ENCODE measurements at regions not wholly inside any gene's neighbourhood (a gene's known extent, or its start where the extent isn't known, plus 50 kb on each side); places are given as distances from the start of the nearest gene placed in this dataset.

DNA sequence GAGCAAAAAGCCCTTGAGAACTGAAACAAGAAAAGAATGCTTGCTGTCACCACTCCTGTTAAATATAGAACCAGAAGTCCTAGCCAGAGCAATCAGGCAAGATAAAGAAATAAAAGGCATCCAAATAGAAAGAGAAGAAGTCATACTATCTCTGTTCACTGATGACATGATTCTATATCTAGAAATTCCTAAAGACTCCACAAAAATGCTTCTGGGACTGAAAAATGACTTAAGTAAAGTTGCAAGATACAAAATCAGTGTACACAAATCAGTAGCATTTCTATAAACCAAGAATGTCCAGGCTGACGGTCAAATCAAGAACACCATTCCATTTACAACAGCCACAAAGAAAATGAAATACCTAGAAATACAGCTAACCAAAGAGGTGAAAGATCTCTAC, 552.7 kb upstream of the SLIT2 start:
- no peak for DNase-seq

GRCh38 chr4:19694812-19695211, 556.9 kb upstream of the SLIT2 start:
- no peak for DNase-seq

DNA sequence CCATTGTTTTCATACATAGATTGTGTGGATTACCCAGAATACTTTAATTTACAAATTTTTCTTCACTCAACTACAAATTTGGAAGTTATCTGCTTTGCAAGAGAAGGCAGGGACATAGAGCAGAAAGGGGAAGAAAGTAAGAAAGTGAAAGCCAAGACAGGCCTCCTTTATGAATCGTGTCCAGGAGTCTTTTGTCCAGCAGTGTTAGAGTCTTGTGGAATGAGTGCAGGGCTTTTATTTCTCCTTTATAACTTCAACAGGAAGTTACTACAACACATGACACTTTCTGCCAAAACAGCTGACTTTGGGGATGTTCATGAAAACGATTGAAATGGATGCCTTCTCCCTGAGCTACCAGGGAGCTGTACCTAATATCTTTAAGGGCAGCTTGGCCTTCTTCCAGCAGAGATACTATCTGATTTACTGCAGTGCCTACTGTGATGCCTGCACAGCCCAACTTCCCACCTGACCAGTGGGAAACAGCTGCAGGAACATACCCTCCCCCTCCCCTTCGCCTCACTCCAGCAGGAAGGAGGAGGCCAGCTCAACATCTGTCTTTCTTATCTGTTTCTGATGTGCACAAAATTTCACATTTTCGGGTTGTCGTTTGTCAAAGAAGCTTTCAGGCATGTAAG, 557.7 kb upstream of the SLIT2 start:
- DNase-seq = no peak

DNA sequence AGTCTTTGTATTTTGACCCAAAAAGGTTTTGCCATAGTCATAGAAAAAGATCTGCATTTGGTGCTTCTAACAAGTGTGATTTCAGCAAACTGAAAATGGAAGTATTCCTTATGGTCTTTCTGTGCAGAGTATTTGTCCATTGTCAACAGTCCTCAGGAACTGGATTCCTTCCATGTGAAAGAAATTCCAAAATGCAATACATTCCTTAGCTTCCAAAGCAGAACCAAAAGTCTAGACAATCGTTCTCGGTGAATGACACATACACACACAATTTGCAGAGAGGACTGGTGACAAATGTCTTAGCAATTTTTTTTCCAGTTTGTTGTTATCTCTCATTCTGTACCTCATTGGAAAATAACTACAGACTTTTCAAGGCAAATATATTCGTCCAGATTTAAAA, 562.2 kb upstream of the SLIT2 start:
- DNase-seq = no peak

DNA sequence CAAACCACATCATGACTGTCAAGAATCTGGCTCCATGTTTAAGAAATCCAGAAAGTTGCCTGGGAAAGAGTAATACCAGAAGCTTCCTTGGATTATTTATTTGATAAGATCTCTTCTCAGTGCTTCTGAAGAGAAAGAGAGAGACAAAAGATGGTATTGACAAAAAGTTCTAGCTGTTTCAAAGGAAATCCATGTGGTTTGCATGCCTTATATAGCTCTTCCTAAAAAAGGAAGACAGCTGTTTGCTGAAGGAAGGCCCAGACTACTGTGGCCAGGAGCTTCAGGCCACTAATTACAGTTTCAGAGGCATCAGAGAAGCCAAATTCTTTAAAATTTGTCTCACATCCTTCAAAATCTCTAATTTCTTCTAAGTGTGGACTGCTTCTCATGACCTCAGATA, 565.2 kb upstream of the SLIT2 start:
- no peak for DNase-seq

GRCh38 chr4:19684084-19684483, 567.6 kb upstream of the SLIT2 start:
- no peak for DNase-seq

GRCh38 chr4:19683426-19683825, 568.3 kb upstream of the SLIT2 start:
- DNase-seq = no peak

GRCh38 chr4:19677211-19677610, 574.5 kb upstream of the SLIT2 start:
- DNase-seq = no peak

DNA sequence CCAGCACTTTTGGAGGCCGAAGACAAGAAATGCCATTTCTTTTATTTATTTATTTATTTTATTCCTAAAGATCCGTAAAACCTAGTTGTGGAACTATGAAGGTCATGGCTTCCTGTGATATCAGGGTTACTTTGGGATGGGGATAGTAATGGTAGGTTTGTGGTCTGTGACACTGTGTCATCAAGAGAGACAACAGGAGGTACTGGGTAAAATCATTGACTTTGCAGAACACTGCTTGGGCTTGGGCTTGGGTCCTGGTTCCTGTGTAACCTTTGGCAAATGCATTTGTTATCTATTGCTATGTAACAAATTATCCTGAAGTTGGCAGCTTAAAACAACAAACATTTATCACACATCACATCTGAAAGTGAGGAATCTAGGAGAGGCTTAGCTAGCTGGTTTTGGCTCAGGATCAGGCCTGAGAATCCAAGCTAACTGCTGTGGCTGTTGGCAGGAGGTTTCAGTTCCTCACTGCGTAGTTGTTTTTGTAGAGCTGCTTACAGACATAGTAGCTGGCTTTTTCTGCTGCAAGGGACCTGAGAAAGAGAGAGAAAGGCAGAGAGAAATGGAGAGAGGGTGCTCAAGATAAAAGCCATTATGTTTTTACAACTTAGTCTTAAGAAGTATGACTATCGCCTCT, 576.4 kb upstream of the SLIT2 start:
- no peak for DNase-seq

- no peak for DNase-seq
Measured at GRCh38 chr4:19659101-19659500, 592.6 kb upstream of the SLIT2 start.

- DNase-seq = no peak
Measured at GRCh38 chr4:19657856-19658255, 593.8 kb upstream of the SLIT2 start.

DNA sequence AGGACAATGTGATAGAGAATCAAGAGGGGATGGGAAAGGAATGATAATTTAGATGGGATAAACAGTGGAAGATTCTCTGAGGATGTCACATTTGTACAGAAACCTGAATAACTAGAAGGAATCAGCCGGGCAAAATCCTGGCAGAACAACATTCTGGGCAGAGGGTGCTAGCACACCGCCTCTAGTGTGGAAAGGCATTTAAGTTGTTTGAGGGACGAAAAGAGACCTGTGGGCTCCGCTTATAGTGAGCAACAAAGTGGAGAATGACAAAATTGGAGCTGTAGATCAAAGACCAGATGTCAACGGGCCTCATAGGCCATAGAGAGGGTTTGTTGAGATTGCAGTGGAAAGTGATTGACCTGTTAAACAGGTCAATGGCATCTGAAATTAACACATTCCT, 596.0 kb upstream of the SLIT2 start:
- no peak for DNase-seq

- DNase-seq = no peak
Measured at GRCh38 chr4:19650903-19651864, 600.5 kb upstream of the SLIT2 start.

- DNase-seq = no peak
Measured at GRCh38 chr4:19645589-19645988, 606.1 kb upstream of the SLIT2 start.

DNA sequence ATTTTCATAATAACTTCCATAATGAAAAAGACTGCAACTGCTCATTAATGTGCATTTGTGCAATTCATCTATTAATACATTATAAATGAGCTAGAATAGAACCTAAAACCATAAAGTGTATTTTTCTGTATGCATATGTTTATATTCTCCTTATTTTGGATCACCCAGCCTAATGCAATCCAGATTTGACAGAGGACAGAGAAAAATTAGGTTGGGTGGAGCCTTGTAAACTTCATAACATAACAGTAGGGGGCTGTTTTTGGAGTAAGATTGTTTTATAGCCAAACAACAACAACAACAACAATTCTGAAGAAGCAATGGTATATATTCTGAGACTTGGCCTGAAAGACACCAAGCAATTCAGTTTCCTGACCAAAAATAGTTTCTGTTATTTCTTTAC, 615.3 kb upstream of the SLIT2 start:
- no peak for DNase-seq

GRCh38 chr4:19631814-19632213, 619.9 kb upstream of the SLIT2 start:
- no peak for DNase-seq

DNA sequence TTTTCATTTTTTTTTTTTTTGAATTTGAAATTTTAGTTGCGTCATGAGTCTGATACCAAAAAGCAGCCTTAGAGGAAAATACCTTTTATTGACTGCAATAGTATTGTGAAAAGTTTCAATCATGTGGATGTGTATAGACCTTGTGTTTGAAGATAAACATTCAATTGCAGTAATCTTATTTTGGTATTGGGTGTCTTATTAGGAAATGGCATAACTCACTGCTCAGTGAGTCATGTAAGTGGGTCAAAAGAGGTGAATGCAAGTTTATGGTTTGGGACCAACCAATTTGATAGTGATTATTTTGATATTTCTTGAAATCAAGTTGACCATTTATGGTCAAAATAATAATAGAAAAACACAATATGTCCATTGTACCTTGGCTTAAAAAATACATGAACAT, 627.8 kb upstream of the SLIT2 start:
- no peak for DNase-seq

GRCh38 chr4:19615086-19615689, 636.5 kb upstream of the SLIT2 start:
- no peak for DNase-seq

- DNase-seq = no peak
Measured at GRCh38 chr4:19614171-19614570, 637.5 kb upstream of the SLIT2 start.

GRCh38 chr4:19596342-19596741, 655.4 kb upstream of the SLIT2 start:
- DNase-seq = no peak

- DNase-seq = no peak
Measured at GRCh38 chr4:19592391-19592790, 659.3 kb upstream of the SLIT2 start.

DNA sequence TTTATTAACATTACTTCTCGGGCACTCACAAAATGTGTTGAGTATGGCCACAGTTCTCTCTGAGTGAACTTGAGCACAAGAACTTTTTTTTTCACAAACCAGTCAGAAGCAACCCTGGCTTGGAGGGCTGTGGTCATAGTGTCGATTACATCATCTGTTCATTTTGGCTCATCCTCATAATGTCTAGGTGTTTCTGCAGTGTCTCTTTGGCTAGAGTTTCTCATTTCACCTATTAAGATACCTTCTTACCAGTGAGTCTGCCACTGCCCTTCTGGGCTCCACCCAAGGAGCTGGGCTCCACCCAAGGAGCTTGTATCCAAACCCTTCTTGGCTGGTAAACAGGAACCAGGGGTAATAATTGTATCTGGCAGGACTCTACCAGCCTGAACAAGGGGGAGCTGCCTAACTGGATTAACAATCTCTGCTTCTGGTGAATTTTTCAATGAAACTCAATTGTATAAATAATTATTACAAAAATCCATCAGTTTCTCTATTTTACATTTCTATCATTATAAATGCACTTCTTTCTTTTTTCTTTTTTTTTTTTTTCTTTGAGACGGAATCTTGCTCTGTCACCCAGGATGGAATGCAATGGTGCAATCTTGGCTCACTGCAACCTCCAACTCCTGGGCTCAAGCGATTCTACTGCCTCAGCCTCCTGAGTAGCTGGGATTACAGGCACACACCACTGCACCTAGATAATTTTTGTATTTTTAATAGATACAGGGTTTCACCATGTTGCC, 667.7 kb upstream of the SLIT2 start:
- no peak for DNase-seq

DNA sequence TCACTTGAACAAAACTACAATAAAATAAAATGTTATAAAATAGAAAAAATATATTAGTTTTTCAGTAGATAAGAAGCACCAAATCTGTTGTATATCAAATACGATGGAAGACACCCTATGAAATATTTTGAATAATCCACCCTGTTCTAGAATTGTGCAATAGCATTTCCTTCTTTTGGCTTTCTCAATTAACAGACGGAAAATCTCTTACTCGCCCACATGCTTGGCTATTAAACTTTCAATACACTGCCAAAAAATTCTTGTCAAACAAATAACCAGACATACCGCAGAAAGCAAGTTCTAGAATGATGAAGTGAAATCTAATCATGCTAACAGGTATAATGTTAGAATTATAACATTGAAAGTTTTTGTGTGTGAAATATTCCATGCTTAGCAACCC, 671.6 kb upstream of the SLIT2 start:
- DNase-seq = no peak

Measured in inflammatory macrophage treated with lipopolysaccharide for 4 hours (primary cell).